ENCODE measurements at regions not wholly inside any gene's neighbourhood (a gene's known extent, or its start where the extent isn't known, plus 50 kb on each side); places are given as distances from the start of the nearest gene placed in this dataset.
"Not testable (repeated sequence)": the region's sequence is repeated elsewhere in the genome, so short reads cannot be mapped to it uniquely, and the experiment has no call there.

- no peak for TF ChIP-seq EZH2 (IDR thresholded peaks at IDR 0.05)
Observed at GRCh38 chr4:33494150-33494549, 2750.2 kb downstream of the ARAP2 start (continued).

- H2AFZ ChIP-seq (ENCODE audit: low read depth, low read length, poor library complexity, severe bottlenecking); H3K27me3 ChIP-seq (ENCODE audit: insufficient read depth, low read length); H3K4me2 ChIP-seq (ENCODE audit: low read length); H3K9ac ChIP-seq (ENCODE audit: low read length); H3K9me3 ChIP-seq (ENCODE audit: control insufficient read depth in 1 of 2, insufficient read depth in 1 of 2, low read depth in 1 of 2, low read length in 2 of 2); H3K36me3 ChIP-seq (ENCODE audit: control insufficient read depth in 1 of 2, insufficient read depth in 2 of 2, low read length in 2 of 2); CTCF ChIA-PET; intact Hi-C loops (cut with micrococcal nuclease); H3K79me2 ChIP-seq (ENCODE audit: insufficient read depth, low read length); H3K4me1 ChIP-seq (ENCODE audit: control insufficient read depth in 1 of 2, insufficient read depth in 2 of 2, low read length in 2 of 2); H3K27ac ChIP-seq (ENCODE audit: low read depth, low read length); RAD21 ChIA-PET (ENCODE audit: low non-redundant PET in 1 of 2, low total read pairs in 2 of 2, uncharacterized antibody in 2 of 2, unreplicated experiment in 2 of 2); DNase-seq (ENCODE audit: low read depth, low spot score); H3K4me3 ChIP-seq (replicated peaks in 1 of 2; ENCODE audit: low read depth in 1 of 2, low read length in 2 of 2); H4K20me1 ChIP-seq (ENCODE audit: insufficient read depth); POLR2A ChIA-PET; ATAC-seq; BruUV-seq (replicated peaks); H3K9me2 ChIP-seq (ENCODE audit: insufficient read depth): not testable (repeated sequence)
Observed at GRCh38 chr4:33501587-33501986, 2742.7 kb downstream of the ARAP2 start.

GRCh38 chr4:33512397-33512796, 2731.9 kb downstream of the ARAP2 start:
- no peaks in the 10 kb centered on the region for H3K79me2 ChIP-seq (ENCODE audit: insufficient read depth, low read length)
- CTCF ChIA-PET, result no interaction called here
- ATAC-seq (no peak), DNase-seq (ENCODE audit: low read depth, low spot score) (no peak)
- POLR2A ChIA-PET, result no interaction called here
- H2AFZ ChIP-seq (ENCODE audit: low read depth, low read length, poor library complexity, severe bottlenecking), result no peak overlapping the region
- intact Hi-C loops (cut with micrococcal nuclease), result no loop called here
- BruUV-seq (replicated peaks), result no TSS peak
- H3K9ac ChIP-seq (ENCODE audit: low read length), result no peak overlapping the region
- RAD21 ChIA-PET (ENCODE audit: low non-redundant PET in 1 of 2, low total read pairs in 2 of 2, uncharacterized antibody in 2 of 2, unreplicated experiment in 2 of 2), result no interaction called here
- H3K4me1 ChIP-seq (ENCODE audit: control insufficient read depth in 1 of 2, insufficient read depth in 2 of 2, low read length in 2 of 2), result no peaks in the 10 kb centered on the region
- H3K27me3 ChIP-seq (ENCODE audit: insufficient read depth, low read length), result no peaks in the 10 kb centered on the region
- no peaks in the 10 kb centered on the region for H4K20me1 ChIP-seq (ENCODE audit: insufficient read depth)
- no peak overlapping the region for H3K4me2 ChIP-seq (ENCODE audit: low read length)
- H3K36me3 ChIP-seq (ENCODE audit: control insufficient read depth in 1 of 2, insufficient read depth in 2 of 2, low read length in 2 of 2), result no peaks in the 10 kb centered on the region
- no peaks in the 10 kb centered on the region for H3K9me2 ChIP-seq (ENCODE audit: insufficient read depth)
- H3K27ac ChIP-seq (ENCODE audit: low read depth, low read length), result no peak overlapping the region
- H3K4me3 ChIP-seq (replicated peaks in 1 of 2; ENCODE audit: low read depth in 1 of 2, low read length in 2 of 2), result no peak overlapping the region
- no peaks in the 10 kb centered on the region for H3K9me3 ChIP-seq (ENCODE audit: control insufficient read depth in 1 of 2, insufficient read depth in 1 of 2, low read depth in 1 of 2, low read length in 2 of 2)
- TF ChIP-seq CTCF (IDR thresholded peaks at IDR 0.05 in 2 of 3, conservative IDR thresholded peaks at IDR 0.05 in 1 of 3; ENCODE audit: borderline replicate concordance in 1 of 3, insufficient read depth in 1 of 3, low read depth in 2 of 3, low read length in 2 of 3) (no peak), TCF7L2 (IDR thresholded peaks at IDR 0.05; ENCODE audit: borderline replicate concordance, extremely low read depth, insufficient read depth, insufficient read length) (no peak), POLR2AphosphoS5 (IDR thresholded peaks at IDR 0.05; ENCODE audit: low read depth, low read length) (no peak), REST (IDR thresholded peaks at IDR 0.05; ENCODE audit: low read depth) (no peak), JUND (IDR thresholded peaks at IDR 0.05) (no peak), EZH2phosphoT487 (IDR thresholded peaks at IDR 0.05; ENCODE audit: borderline replicate concordance) (no peak), YY1 (IDR thresholded peaks at IDR 0.05; ENCODE audit: extremely low read depth, insufficient replicate concordance, low read depth, low read length) (no peak), EZH2 (IDR thresholded peaks at IDR 0.05) (no peak), RAD21 (IDR thresholded peaks at IDR 0.05; ENCODE audit: low read depth) (no peak), SIN3A (IDR thresholded peaks at IDR 0.05; ENCODE audit: low read depth) (no peak), CBX3 (IDR thresholded peaks at IDR 0.05; ENCODE audit: low read depth) (no peak), CEBPB (IDR thresholded peaks at IDR 0.05; ENCODE audit: low read depth) (no peak), SP1 (IDR thresholded peaks at IDR 0.05; ENCODE audit: low read depth) (no peak), ELF1 (IDR thresholded peaks at IDR 0.05; ENCODE audit: borderline replicate concordance, low read depth) (no peak), MAX (IDR thresholded peaks at IDR 0.05) (no peak)

All from HCT116 (cell line).